ENCODE measurements at regions not wholly inside any gene's neighbourhood (a gene's known extent, or its start where the extent isn't known, plus 50 kb on each side); places are given as distances from the start of the nearest gene placed in this dataset.

DNA sequence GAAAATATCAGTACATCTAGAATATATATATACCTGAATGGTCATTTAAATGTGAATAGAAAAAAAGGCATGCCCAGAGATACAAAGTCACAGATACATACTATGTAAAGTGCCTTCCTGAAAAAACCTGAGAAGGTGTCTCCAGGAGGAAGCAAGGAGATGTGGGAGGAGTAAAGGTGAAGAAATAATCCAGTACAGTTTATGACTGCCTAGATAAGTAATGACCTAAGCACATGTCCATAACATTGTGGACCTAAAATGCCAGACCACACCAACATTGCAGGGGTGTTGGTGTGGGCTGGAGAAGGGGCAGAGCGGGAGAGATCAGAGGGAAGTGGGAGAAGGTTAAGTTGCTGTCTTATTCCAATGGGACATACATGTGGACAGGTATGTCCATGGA lies 226.9 kb downstream of the ZNF621 start:
- intact Hi-C loops (cut with DNase I), result no loop called here
- Histone ChIP-seq H3K9me3 (no peaks in the 10 kb centered on the region), H3K4me3 (no peak overlapping the region), H3K4me1 (no peaks in the 10 kb centered on the region), H3K27me3 (no peaks in the 10 kb centered on the region), H3K36me3 (no peaks in the 10 kb centered on the region), H3K27ac (replicated peaks in 1 of 4) (no peak overlapping the region)
- no peak for TF ChIP-seq EP300 (IDR thresholded peaks at IDR 0.05)
- TF ChIP-seq, protein P1, sequence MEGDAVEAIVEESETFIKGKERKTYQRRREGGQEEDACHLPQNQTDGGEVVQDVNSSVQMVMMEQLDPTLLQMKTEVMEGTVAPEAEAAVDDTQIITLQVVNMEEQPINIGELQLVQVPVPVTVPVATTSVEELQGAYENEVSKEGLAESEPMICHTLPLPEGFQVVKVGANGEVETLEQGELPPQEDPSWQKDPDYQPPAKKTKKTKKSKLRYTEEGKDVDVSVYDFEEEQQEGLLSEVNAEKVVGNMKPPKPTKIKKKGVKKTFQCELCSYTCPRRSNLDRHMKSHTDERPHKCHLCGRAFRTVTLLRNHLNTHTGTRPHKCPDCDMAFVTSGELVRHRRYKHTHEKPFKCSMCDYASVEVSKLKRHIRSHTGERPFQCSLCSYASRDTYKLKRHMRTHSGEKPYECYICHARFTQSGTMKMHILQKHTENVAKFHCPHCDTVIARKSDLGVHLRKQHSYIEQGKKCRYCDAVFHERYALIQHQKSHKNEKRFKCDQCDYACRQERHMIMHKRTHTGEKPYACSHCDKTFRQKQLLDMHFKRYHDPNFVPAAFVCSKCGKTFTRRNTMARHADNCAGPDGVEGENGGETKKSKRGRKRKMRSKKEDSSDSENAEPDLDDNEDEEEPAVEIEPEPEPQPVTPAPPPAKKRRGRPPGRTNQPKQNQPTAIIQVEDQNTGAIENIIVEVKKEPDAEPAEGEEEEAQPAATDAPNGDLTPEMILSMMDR (IDR thresholded peaks at IDR 0.05), result no peak
- DNase-seq (ENCODE audit: extremely low spot score), result no peak
- 88% methylated on average over 1 of the region's 1 CpG for WGBS

DNA sequence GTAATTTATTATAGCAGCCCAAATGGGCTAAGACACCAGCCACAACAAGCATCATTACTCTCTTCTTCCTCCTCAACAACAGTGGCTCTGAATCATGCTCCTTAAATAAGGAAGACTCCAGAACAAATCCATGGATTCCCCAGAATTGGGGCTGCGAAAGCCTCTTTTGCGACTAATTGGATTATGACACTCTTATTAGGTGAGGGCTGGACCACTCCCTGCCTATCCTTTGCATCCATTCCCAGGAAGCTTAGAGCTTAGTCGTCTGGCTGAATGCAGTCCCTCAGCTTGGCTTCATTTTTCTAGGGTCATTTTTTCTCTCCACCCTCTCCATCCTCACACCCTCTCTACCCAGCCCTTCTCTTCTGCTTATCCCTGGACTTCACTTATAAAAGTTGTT lies 227.7 kb downstream of the ZNF621 start:
- Histone ChIP-seq H3K9me3 (no peaks in the 10 kb centered on the region), H3K27ac (replicated peaks in 1 of 4) (no peak overlapping the region), H3K4me3 (no peak overlapping the region), H3K4me1 (no peaks in the 10 kb centered on the region), H3K27me3 (no peaks in the 10 kb centered on the region), H3K36me3 (no peaks in the 10 kb centered on the region)
- WGBS, result 91% methylated on average over 3 of the region's 3 CpGs
- no peak for DNase-seq (ENCODE audit: extremely low spot score)
- TF ChIP-seq EP300 (IDR thresholded peaks at IDR 0.05) (no peak), POLR2A (IDR thresholded peaks at IDR 0.05; ENCODE audit: low read depth) (no peak), POLR2AphosphoS5 (IDR thresholded peaks at IDR 0.05) (no peak)
- TF ChIP-seq, protein P1 (IDR thresholded peaks at IDR 0.05), result no peak
- intact Hi-C loops (cut with DNase I), result no loop called here

DNA sequence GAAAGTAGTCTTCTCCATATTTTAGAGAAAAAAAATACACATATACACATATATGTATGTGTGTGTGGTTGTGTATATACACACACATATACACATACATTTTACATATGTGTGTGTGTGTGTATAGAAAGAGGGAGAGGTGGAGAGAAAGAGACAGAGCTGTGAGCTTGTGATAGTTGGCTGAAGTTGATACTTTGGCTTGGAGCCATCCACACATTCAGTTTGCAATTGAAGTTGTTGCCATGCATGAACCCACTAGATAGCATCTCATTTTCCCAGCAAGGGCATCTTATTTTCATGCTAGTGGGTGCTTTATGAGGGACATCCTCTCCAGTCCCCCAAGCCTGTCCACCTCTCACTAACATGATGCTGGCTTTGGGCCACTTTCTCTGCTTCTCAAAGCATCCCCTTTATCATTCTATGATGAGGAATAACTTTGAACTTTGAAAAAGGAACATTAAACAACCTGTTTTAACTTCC lies 228.6 kb downstream of the ZNF621 start:
- TF ChIP-seq EP300 (IDR thresholded peaks at IDR 0.05), result no peak
- no peak for TF ChIP-seq POLR2A (IDR thresholded peaks at IDR 0.05; ENCODE audit: low read depth)
- TF ChIP-seq, protein P1 (IDR thresholded peaks at IDR 0.05), result no peak
- TF ChIP-seq POLR2AphosphoS5 (IDR thresholded peaks at IDR 0.05), result no peak
- no peaks in the 10 kb centered on the region for H3K36me3 ChIP-seq
- no peaks in the 10 kb centered on the region for H3K9me3 ChIP-seq
- H3K4me3 ChIP-seq, result no peak overlapping the region
- intact Hi-C loops (cut with DNase I), result no loop called here
- H3K4me1 ChIP-seq, result no peaks in the 10 kb centered on the region
- no peaks in the 10 kb centered on the region for H3K27me3 ChIP-seq
- DNase-seq (ENCODE audit: extremely low spot score), result no peak
- H3K27ac ChIP-seq (replicated peaks in 1 of 4), result no peak overlapping the region

DNA sequence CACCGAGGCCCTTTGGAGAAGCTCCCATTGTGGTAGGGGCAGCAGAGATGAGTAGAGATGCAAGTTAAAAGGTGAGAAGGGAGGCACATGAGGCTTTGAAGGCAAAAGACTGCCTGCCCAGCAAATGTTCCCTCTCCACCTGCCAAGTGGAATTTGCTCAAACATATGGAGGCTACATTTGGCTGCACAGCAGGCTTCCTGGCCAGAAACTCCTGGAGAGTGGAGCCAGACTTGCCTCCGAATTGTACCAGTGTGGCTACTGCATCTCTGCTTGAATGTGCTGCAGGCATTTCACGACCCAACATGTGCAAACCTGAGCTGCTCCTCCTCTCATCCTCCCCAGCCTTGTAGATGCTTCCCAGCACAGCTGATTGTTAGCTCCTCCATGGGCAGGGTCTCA lies 229.2 kb downstream of the ZNF621 start:
- no peaks in the 10 kb centered on the region for H3K27me3 ChIP-seq
- TF ChIP-seq POLR2AphosphoS5 (IDR thresholded peaks at IDR 0.05), result no peak
- TF ChIP-seq, protein P1 (IDR thresholded peaks at IDR 0.05), result no peak
- intact Hi-C loops (cut with DNase I), result no loop called here
- H3K4me3 ChIP-seq, result no peak overlapping the region
- no peaks in the 10 kb centered on the region for H3K9me3 ChIP-seq
- H3K27ac ChIP-seq (replicated peaks in 1 of 4), result no peak overlapping the region
- no peak for DNase-seq (ENCODE audit: extremely low spot score)
- 73% methylated on average over 3 of the region's 3 CpGs for WGBS
- H3K36me3 ChIP-seq, result no peaks in the 10 kb centered on the region
- no peaks in the 10 kb centered on the region for H3K4me1 ChIP-seq

DNA sequence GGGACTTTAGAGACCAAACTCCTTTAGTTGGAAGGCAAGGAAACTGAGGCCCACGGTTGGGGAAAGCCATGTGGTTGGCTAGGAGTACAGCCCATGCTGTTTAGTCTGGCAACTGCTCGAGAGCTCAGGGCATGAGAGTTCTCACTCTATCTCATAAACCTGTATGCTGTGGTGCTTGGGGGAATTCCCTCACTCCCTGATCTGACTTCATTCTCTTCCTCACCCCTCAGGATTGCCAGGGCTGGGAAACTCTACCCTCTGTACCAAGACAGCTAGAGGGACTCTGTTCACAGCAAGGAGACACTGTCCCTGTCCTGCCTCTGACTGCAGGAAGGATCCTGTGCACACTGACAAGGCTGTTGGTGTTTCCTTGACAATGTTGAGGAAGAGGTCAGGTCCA lies 230.2 kb downstream of the ZNF621 start:
- H3K4me1 ChIP-seq, result no peaks in the 10 kb centered on the region
- intact Hi-C loops (cut with DNase I), result no loop called here
- no peaks in the 10 kb centered on the region for H3K9me3 ChIP-seq
- H3K27ac ChIP-seq (replicated peaks in 1 of 4), result no peak overlapping the region
- TF ChIP-seq EP300 (IDR thresholded peaks at IDR 0.05) (no peak), POLR2A (IDR thresholded peaks at IDR 0.05; ENCODE audit: low read depth) (no peak), POLR2AphosphoS5 (IDR thresholded peaks at IDR 0.05) (no peak)
- TF ChIP-seq, protein P1 (IDR thresholded peaks at IDR 0.05), result no peak
- H3K4me3 ChIP-seq, result no peak overlapping the region
- 90% methylated on average over 2 of the region's 2 CpGs for WGBS
- H3K36me3 ChIP-seq, result no peaks in the 10 kb centered on the region
- no peaks in the 10 kb centered on the region for H3K27me3 ChIP-seq
- DNase-seq (ENCODE audit: extremely low spot score), result no peak
